HepG2 (cell line): ENCODE measurements at regions not wholly inside any gene's neighbourhood (a gene's known extent, or its start where the extent isn't known, plus 50 kb on each side); places are given as distances from the start of the nearest gene placed in this dataset.

Source experiments
- ATAC-seq: fragments of 200-7000 bp; cut with Tn5 transposase; 3 replicates; pipeline ENCODE4 v1.9.1; 2020; ENCODE audit warnings: mild to moderate bottlenecking, moderate library complexity
- BruUV-seq: library from RNA; stranded (reverse); fragments of 400-500 nt; replicated peaks from 2 replicates; lab custom pipeline; 2021; lab: Mats Ljungman, UMichigan
- CTCF ChIA-PET: fragments of 300-600 bp; formaldehyde crosslinking; extraction: SDS; loops from one replicate; lab custom pipeline; 2021; ENCODE audit warnings: low total read pairs, inconsistent platforms, low intra/inter-chr PET ratio; lab: Yijun Ruan, JAX
- POLR2A ChIA-PET: fragments of 350-600 bp; sonication (Branson Sonifier 250); formaldehyde crosslinking; loops from one replicate; lab custom pipeline; 2020; ENCODE audit warnings: antibody characterized with exemption, inconsistent platforms; lab: Yijun Ruan, JAX
- DNase-seq: peaks from one replicate; pipeline ENCODE4 v3.0.0-alpha.2; 2015; ENCODE audit warnings: low spot score
- FAIRE-seq: peaks from 3 replicates; lab custom pipeline; 2011; peaks lifted over from hg19 to GRCh38; lab: Jason Lieb, UNC
- H2AFZ ChIP-seq: one replicate; pipeline ENCODE4 v1.6.1; 2011; ENCODE audit warnings: low read length, inconsistent platforms
- H3K27ac ChIP-seq: fragments of 300-600 bp; 3 replicates; pipeline ENCODE4 v1.8.0; 2011; ENCODE audit warnings: mixed run types, mild to moderate bottlenecking, mixed read lengths, low read length, inconsistent platforms; ENCODE audit not compliant: insufficient read depth; ENCODE audit errors: extremely low read length
- H3K27me3 ChIP-seq, 2 experiments: fragments of 200-600 bp in 1 of 2; 2 replicates in 1 of 2; 3 replicates in 1 of 2; pipeline versions ENCODE4 v1.6.0 to v1.8.0; 2011; ENCODE audit warnings: low read length in 2 of 2, mild to moderate bottlenecking in 2 of 2, moderate library complexity in 2 of 2, inconsistent platforms in 1 of 2; ENCODE audit not compliant: insufficient read depth in 2 of 2, control insufficient read depth in 1 of 2
- H3K36me3 ChIP-seq, 2 experiments: fragments of 200-600 bp in 1 of 2; replicated peaks in 1 of 2; 2 replicates in 1 of 2; 3 replicates in 1 of 2; pipeline versions ENCODE4 v1.5.1 to v1.8.0; 2011; ENCODE audit warnings: low read length in 2 of 2, inconsistent platforms in 1 of 2; ENCODE audit not compliant: insufficient read depth in 2 of 2, control insufficient read depth in 1 of 2
- H3K4me1 ChIP-seq: 2 replicates; pipeline ENCODE4 v1.5.1; 2012; ENCODE audit warnings: low read length, inconsistent platforms; ENCODE audit not compliant: insufficient read depth
- H3K4me2 ChIP-seq: 2 replicates; pipeline ENCODE4 v1.6.0; 2011; ENCODE audit warnings: low read depth, low read length, inconsistent platforms
- H3K4me3 ChIP-seq, 3 experiments: fragments of 200-600 bp in 1 of 3; sonication (generic), shearing (Covaris generic) in 1 of 3; replicated peaks in 1 of 3; 2 replicates each; pipeline ENCODE4 v1.5.1; 2011 to 2016; ENCODE audit warnings: low read length in 3 of 3, inconsistent platforms in 2 of 3, low read depth in 2 of 3, mild to moderate bottlenecking in 2 of 3, control low read depth in 1 of 3, mixed read lengths in 1 of 3; ENCODE audit not compliant: insufficient read depth in 1 of 3
- H3K79me2 ChIP-seq: one replicate; pipeline ENCODE4 v1.6.1; 2011; ENCODE audit warnings: low read length, inconsistent platforms; ENCODE audit not compliant: insufficient read depth
- H3K9ac ChIP-seq: 2 replicates; pipeline ENCODE4 v1.6.0; 2011; ENCODE audit warnings: mild to moderate bottlenecking, low read depth, low read length, inconsistent platforms; ENCODE audit not compliant: insufficient read depth
- H3K9me3 ChIP-seq: 2 replicates; pipeline ENCODE4 v1.5.1; 2012; ENCODE audit warnings: mild to moderate bottlenecking, low read length
- H4K20me1 ChIP-seq: 2 replicates; pipeline ENCODE4 v1.6.0; 2011; ENCODE audit warnings: inconsistent platforms, mild to moderate bottlenecking, low read length, moderate library complexity; ENCODE audit not compliant: insufficient read depth
- BORCS8-MEF2B ChIP-seq: sonication (generic); formaldehyde crosslinking; IDR thresholded peaks from 2 replicates; pipeline ENCODE4 v1.8.0; 2022; ENCODE audit warnings: mild to moderate bottlenecking, missing genetic modification reagents
- GABPB1 ChIP-seq: IDR thresholded peaks from 2 replicates; pipeline ENCODE4 v1.6.1; 2016; ENCODE audit warnings: mild to moderate bottlenecking, missing genetic modification reagents, moderate library complexity, missing compliant biosample characterization
- IKZF1 ChIP-seq: fragments of 450-650 bp; IDR thresholded peaks from 2 replicates; pipeline ENCODE4 v1.7.1; 2016
- KDM5A ChIP-seq: fragments of 200-600 bp; sonication (generic); IDR thresholded peaks from 2 replicates; pipeline ENCODE4 v1.7.0; 2018; ENCODE audit warnings: antibody characterized with exemption, mild to moderate bottlenecking, low read length, borderline replicate concordance
- RAD21 ChIP-seq: fragments of 450-650 bp; formaldehyde crosslinking; IDR thresholded peaks from 2 replicates; pipeline ENCODE4 v1.5.0; 2020; ENCODE audit warnings: mild to moderate bottlenecking
- SRY ChIP-seq: sonication (generic); formaldehyde crosslinking; IDR thresholded peaks from 2 replicates; pipeline ENCODE4 v1.8.0; 2022; ENCODE audit warnings: mild to moderate bottlenecking, missing genetic modification reagents
- ZNF354B ChIP-seq: sonication (generic); formaldehyde crosslinking; IDR thresholded peaks from 2 replicates; pipeline ENCODE4 v1.8.0; 2022; ENCODE audit warnings: mild to moderate bottlenecking, missing genetic modification reagents
- ZNF569 ChIP-seq: sonication (generic); formaldehyde crosslinking; IDR thresholded peaks from 2 replicates; pipeline ENCODE4 v1.5.0; 2020; ENCODE audit warnings: mild to moderate bottlenecking, missing genetic modification reagents, moderate library complexity, borderline replicate concordance
- WGBS: methylation state at CpG from one replicate; pipeline ENCODE4 v1.1.6; 2017; ENCODE audit warnings: low lambda C conversion rate; 5-methylcytosine and 5-hydroxymethylcytosine counted together
- in situ Hi-C: cut with HindIII; loops from 2 replicates; pipeline ENCODE4 v1.10.0; 2017; ENCODE audit warnings: low pct_unique_long_range_greater_than_20kb; ENCODE audit not compliant: extremely low pct_ligation_motif_present
- intact Hi-C: fragments of 100-400 bp; cut with micrococcal nuclease; formaldehyde crosslinking; loops from one replicate; pipeline ENCODE4 v1.10.0; 2022; ENCODE audit not compliant: unreplicated experiment
- TF ChIP-seq, protein P1 (sequence below): sonication (generic); formaldehyde crosslinking; IDR thresholded peaks from 2 replicates; pipeline ENCODE4 v1.8.0; 2022; ENCODE audit warnings: missing genetic modification reagents, mild to moderate bottlenecking, moderate library complexity, borderline replicate concordance

- WGBS: 88% methylated on average over 13 of the region's 13 CpGs
- Histone ChIP-seq H3K27ac (no peak overlapping the region), H3K4me1 (peaks cover 37% of the 10 kb centered on the region), H3K9me3 (no peaks in the 10 kb centered on the region), H3K36me3 (no peaks in the 10 kb centered on the region), H3K4me2 (no peak overlapping the region), H3K27me3 (no peaks in the 10 kb centered on the region), H3K4me3 (no peak overlapping the region), H2AFZ (no peak overlapping the region), H3K79me2 (no peaks in the 10 kb centered on the region), H3K9ac (no peak overlapping the region), H4K20me1 (no peaks in the 10 kb centered on the region)
- BruUV-seq: no TSS peak
- ChIA-PET POLR2A (no interaction called here), CTCF (no interaction called here)
- DNase-seq (no peak), FAIRE-seq (no peak), ATAC-seq (no peak)
- intact Hi-C loops: no loop called here
- in situ Hi-C loops: no loop called here
- no peak for TF ChIP-seq ZNF569 (CRISPR knock-in tag)
- no peak for TF ChIP-seq BORCS8-MEF2B
- no peak for TF ChIP-seq IKZF1
- TF ChIP-seq GABPB1 (CRISPR knock-in tag): no peak
- TF ChIP-seq RAD21 (CRISPR knock-in tag): no peak
- no peak for TF ChIP-seq ZNF354B (CRISPR knock-in tag)
- TF ChIP-seq SRY (CRISPR knock-in tag): no peak
- no peak for TF ChIP-seq KDM5A
- TF ChIP-seq, protein P1, sequence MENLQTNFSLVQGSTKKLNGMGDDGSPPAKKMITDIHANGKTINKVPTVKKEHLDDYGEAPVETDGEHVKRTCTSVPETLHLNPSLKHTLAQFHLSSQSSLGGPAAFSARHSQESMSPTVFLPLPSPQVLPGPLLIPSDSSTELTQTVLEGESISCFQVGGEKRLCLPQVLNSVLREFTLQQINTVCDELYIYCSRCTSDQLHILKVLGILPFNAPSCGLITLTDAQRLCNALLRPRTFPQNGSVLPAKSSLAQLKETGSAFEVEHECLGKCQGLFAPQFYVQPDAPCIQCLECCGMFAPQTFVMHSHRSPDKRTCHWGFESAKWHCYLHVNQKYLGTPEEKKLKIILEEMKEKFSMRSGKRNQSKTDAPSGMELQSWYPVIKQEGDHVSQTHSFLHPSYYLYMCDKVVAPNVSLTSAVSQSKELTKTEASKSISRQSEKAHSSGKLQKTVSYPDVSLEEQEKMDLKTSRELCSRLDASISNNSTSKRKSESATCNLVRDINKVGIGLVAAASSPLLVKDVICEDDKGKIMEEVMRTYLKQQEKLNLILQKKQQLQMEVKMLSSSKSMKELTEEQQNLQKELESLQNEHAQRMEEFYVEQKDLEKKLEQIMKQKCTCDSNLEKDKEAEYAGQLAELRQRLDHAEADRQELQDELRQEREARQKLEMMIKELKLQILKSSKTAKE: no peak
These were observed 200.0 kb downstream of the AUH start for GRCh38 chr9:91161465-91162300.
